ENCODE measurements at regions not wholly inside any gene's neighbourhood (a gene's known extent, or its start where the extent isn't known, plus 50 kb on each side); places are given as distances from the start of the nearest gene placed in this dataset.
A peak's percentile ranks its signal among the peaks of the same experiment; 100 is the strongest.

GRCh38 chr7:116390363-116390762, 109.2 kb upstream of the CAV2 start:
- DNase-seq (no peak), ATAC-seq (no peak)
- Histone ChIP-seq H3K27ac (no peak overlapping the region), H3K4me3 (no peak overlapping the region), H3K4me1 (peaks cover 3% of the 10 kb centered on the region), H3K27me3 (ENCODE audit: insufficient read depth in 3 of 3, low read length in 2 of 3) (no peaks in the 10 kb centered on the region), H3K36me3 (ENCODE audit: insufficient read depth in 1 of 2, low read depth in 1 of 2) (no peaks in the 10 kb centered on the region), H3K9me3 (no peaks in the 10 kb centered on the region)
- no peak for TF ChIP-seq CTCF (IDR thresholded peaks at IDR 0.05)
- intact Hi-C loops (cut with DNase I) = loop anchor here in 1 of 2 donors (10.0 kb wide), 1 partner anchor 134 kb away; the partner anchor contains the start of gene CAV1
- 95 to 98% (median 97%) methylated on average over 3 of the region's 3 CpGs for WGBS, 3 donors

GRCh38 chr7:116392806-116393205, 106.7 kb upstream of the CAV2 start:
- Histone ChIP-seq H3K4me1 (peaks cover 9% of the 10 kb centered on the region), H3K9me3 (no peaks in the 10 kb centered on the region), H3K36me3 (ENCODE audit: insufficient read depth in 1 of 2, low read depth in 1 of 2) (no peaks in the 10 kb centered on the region), H3K27me3 (ENCODE audit: insufficient read depth in 3 of 3, low read length in 2 of 3) (no peaks in the 10 kb centered on the region), H3K4me3 (no peak overlapping the region), H3K27ac (peak overlapping the region; percentile 49)
- ATAC-seq (no peak), DNase-seq (no peak)
- no peak for TF ChIP-seq CTCF (IDR thresholded peaks at IDR 0.05)
- intact Hi-C loops (cut with DNase I) = loop anchor here in 1 of 2 donors (10.0 kb wide), 1 partner anchor 132 kb away; the partner anchor contains the start of gene CAV1

- intact Hi-C loops (cut with DNase I) = loop anchor here in 1 of 2 donors (10.0 kb wide), 1 partner anchor 131 kb away; the partner anchor contains the start of gene CAV1
- TF ChIP-seq CTCF (IDR thresholded peaks at IDR 0.05) = no peak
- H3K36me3 ChIP-seq (ENCODE audit: insufficient read depth in 1 of 2, low read depth in 1 of 2) = no peaks in the 10 kb centered on the region
- H3K4me3 ChIP-seq = no peak overlapping the region
- H3K9me3 ChIP-seq = no peaks in the 10 kb centered on the region
- DNase-seq (peak; percentile 27 to 55), ATAC-seq (peak; percentile 39 to 67 (median 58))
- peak overlapping the region; percentile 49 for H3K27ac ChIP-seq
- H3K4me1 ChIP-seq = peaks cover 9% of the 10 kb centered on the region
- no peaks in the 10 kb centered on the region for H3K27me3 ChIP-seq (ENCODE audit: insufficient read depth in 3 of 3, low read length in 2 of 3)
- 29 to 38% (median 34%) methylated on average over 6 of the region's 6 CpGs for WGBS, 3 donors
Measured at GRCh38 chr7:116393654-116394053, 105.9 kb upstream of the CAV2 start.

- Histone ChIP-seq H3K36me3 (ENCODE audit: insufficient read depth in 1 of 2, low read depth in 1 of 2) (no peaks in the 10 kb centered on the region), H3K9me3 (no peaks in the 10 kb centered on the region), H3K27ac (peak overlapping the region; percentile 49), H3K4me3 (no peak overlapping the region), H3K4me1 (peaks cover 9% of the 10 kb centered on the region), H3K27me3 (ENCODE audit: insufficient read depth in 3 of 3, low read length in 2 of 3) (no peaks in the 10 kb centered on the region)
- no peak for TF ChIP-seq CTCF (IDR thresholded peaks at IDR 0.05)
- WGBS, 3 donors = 84 to 90% (median 89%) methylated on average over 11 of the region's 11 CpGs
- ATAC-seq (no peak), DNase-seq (no peak)
- intact Hi-C loops (cut with DNase I) = loop anchor here in 1 of 2 donors (10.0 kb wide), 1 partner anchor 131 kb away; the partner anchor contains the start of gene CAV1
Measured at GRCh38 chr7:116394106-116394505, 105.4 kb upstream of the CAV2 start.
